H9 (cell line): ENCODE measurements at regions not wholly inside any gene's neighbourhood (a gene's known extent, or its start where the extent isn't known, plus 50 kb on each side); places are given as distances from the start of the nearest gene placed in this dataset.

ENCODE experiments used
- DNase-seq: peaks from one replicate; pipeline ENCODE4 v3.0.0-alpha.2; 2017
- H2AFZ ChIP-seq: one replicate; pipeline ENCODE4 v1.6.1; 2013; ENCODE audit warnings: mild to moderate bottlenecking, low read length, control low read depth, moderate library complexity
- H2AK5ac ChIP-seq: 2 replicates; pipeline ENCODE4 v1.6.1; 2013; ENCODE audit warnings: low read length, control low read depth, mixed read lengths; ENCODE audit not compliant: insufficient read length
- H2BK120ac ChIP-seq: one replicate; pipeline ENCODE4 v1.6.1; 2013; ENCODE audit warnings: low read depth, mild to moderate bottlenecking, low read length, control low read depth, inconsistent platforms; ENCODE audit not compliant: poor library complexity, severe bottlenecking
- H2BK12ac ChIP-seq: 2 replicates; pipeline ENCODE4 v1.6.1; 2013; ENCODE audit warnings: low read length, control low read depth, mixed read lengths, low read depth; ENCODE audit not compliant: insufficient read length
- H2BK15ac ChIP-seq: 2 replicates; pipeline ENCODE4 v1.6.1; 2013; ENCODE audit warnings: low read depth, low read length, control low read depth
- H2BK20ac ChIP-seq: one replicate; pipeline ENCODE4 v1.6.1; 2013; ENCODE audit warnings: low read depth, mild to moderate bottlenecking, low read length, control low read depth, inconsistent platforms; ENCODE audit not compliant: poor library complexity, severe bottlenecking
- H2BK5ac ChIP-seq: 2 replicates; pipeline ENCODE4 v1.6.1; 2013; ENCODE audit warnings: low read length, control low read depth, mixed read lengths; ENCODE audit not compliant: insufficient read length
- H3K14ac ChIP-seq: 2 replicates; pipeline ENCODE4 v1.6.1; 2013; ENCODE audit warnings: low read length, control low read depth; ENCODE audit not compliant: insufficient read depth
- H3K18ac ChIP-seq: 2 replicates; pipeline ENCODE4 v1.6.1; 2013; ENCODE audit warnings: low read depth, mild to moderate bottlenecking, mixed read lengths, low read length, control low read depth; ENCODE audit not compliant: insufficient read length
- H3K23ac ChIP-seq: 2 replicates; pipeline ENCODE4 v1.6.1; 2013; ENCODE audit warnings: low read length, control low read depth, mixed read lengths, low read depth; ENCODE audit not compliant: insufficient read length
- H3K23me2 ChIP-seq: 2 replicates; pipeline ENCODE4 v1.6.1; 2013; ENCODE audit warnings: low read depth, mild to moderate bottlenecking, mixed read lengths, low read length, control low read depth; ENCODE audit not compliant: insufficient read length, poor library complexity, severe bottlenecking
- H3K27ac ChIP-seq: 2 replicates; pipeline ENCODE4 v1.5.1; 2013; ENCODE audit warnings: low read length, control low read depth, mixed read lengths, low read depth; ENCODE audit not compliant: insufficient read length
- H3K27me3 ChIP-seq: 2 replicates; pipeline ENCODE4 v1.6.1; 2013; ENCODE audit warnings: low read length, control low read depth, inconsistent platforms; ENCODE audit not compliant: insufficient read depth
- H3K4ac ChIP-seq: 2 replicates; pipeline ENCODE4 v1.6.1; 2013; ENCODE audit warnings: low read depth, mild to moderate bottlenecking, control low read depth, inconsistent platforms, low read length, moderate library complexity
- H3K4me1 ChIP-seq: 2 replicates; pipeline ENCODE4 v1.6.1; 2013; ENCODE audit warnings: low read length, control low read depth, inconsistent platforms; ENCODE audit not compliant: insufficient read depth
- H3K4me2 ChIP-seq: 2 replicates; pipeline ENCODE4 v1.6.1; 2013; ENCODE audit warnings: low read length, control low read depth, mixed read lengths; ENCODE audit not compliant: insufficient read length, insufficient read depth
- H3K56ac ChIP-seq: 2 replicates; pipeline ENCODE4 v1.6.1; 2013; ENCODE audit warnings: low read depth, mild to moderate bottlenecking, mixed read lengths, low read length, control low read depth; ENCODE audit not compliant: insufficient read length
- H3K79me1 ChIP-seq: 2 replicates; pipeline ENCODE4 v1.6.1; 2013; ENCODE audit warnings: low read depth, mild to moderate bottlenecking, moderate library complexity, low read length, control low read depth, inconsistent platforms; ENCODE audit not compliant: insufficient read depth, poor library complexity, severe bottlenecking
- H3K79me2 ChIP-seq: 2 replicates; pipeline ENCODE4 v1.6.1; 2013; ENCODE audit warnings: low read length, control low read depth, inconsistent platforms; ENCODE audit not compliant: insufficient read depth
- H3K9ac ChIP-seq: 2 replicates; pipeline ENCODE4 v1.6.1; 2013; ENCODE audit warnings: low read length, control low read depth, mixed read lengths; ENCODE audit not compliant: insufficient read length; ENCODE audit errors: extremely low read depth
- H3K9me3 ChIP-seq: one replicate; pipeline ENCODE4 v1.6.1; 2013; ENCODE audit warnings: low read depth, low read length, inconsistent platforms; ENCODE audit not compliant: control insufficient read depth
- H3T11ph ChIP-seq: one replicate; pipeline ENCODE4 v1.6.1; 2013; ENCODE audit warnings: mild to moderate bottlenecking, low read length, control low read depth, inconsistent platforms
- H4K20me1 ChIP-seq: one replicate; pipeline ENCODE4 v1.6.1; 2013; ENCODE audit not compliant: control insufficient read depth, insufficient read length, insufficient read depth
- H4K5ac ChIP-seq: 2 replicates; pipeline ENCODE4 v1.6.1; 2013; ENCODE audit warnings: low read depth, mild to moderate bottlenecking, mixed read lengths, low read length, control low read depth; ENCODE audit not compliant: insufficient read length
- H4K8ac ChIP-seq: replicated peaks from 2 replicates; pipeline ENCODE4 v1.6.1; 2013; ENCODE audit warnings: low read length, control low read depth, mixed read lengths, low read depth; ENCODE audit not compliant: insufficient read length
- H4K91ac ChIP-seq: 2 replicates; pipeline ENCODE4 v1.6.1; 2013; ENCODE audit warnings: low read depth, mild to moderate bottlenecking, moderate library complexity, mixed read lengths, low read length, control low read depth; ENCODE audit not compliant: insufficient read length
- H3K27ac Mint-ChIP-seq, 3 experiments: 2 replicates in 2 of 3; 3 replicates in 1 of 3; pipeline ENCODE4 v1.8.0; 2020 to 2021; ENCODE audit warnings: mixed read lengths in 3 of 3, mild to moderate bottlenecking in 1 of 3, moderate library complexity in 1 of 3
- H3K27me3 Mint-ChIP-seq: 2 replicates; pipeline ENCODE4 v1.8.0; 2021; ENCODE audit warnings: low read depth, mild to moderate bottlenecking, moderate library complexity, mixed read lengths
- H3K36me3 Mint-ChIP-seq, 3 experiments: 2 replicates in 2 of 3; 3 replicates in 1 of 3; pipeline ENCODE4 v1.8.0; 2020 to 2021; ENCODE audit warnings: low read depth in 3 of 3, mixed read lengths in 3 of 3; ENCODE audit not compliant: insufficient read depth in 1 of 3
- H3K4me1 Mint-ChIP-seq, 2 experiments: 2 replicates each; pipeline ENCODE4 v1.8.0; 2020; ENCODE audit warnings: mixed read lengths in 2 of 2
- H3K4me3 Mint-ChIP-seq, 2 experiments: 2 replicates in 1 of 2; 3 replicates in 1 of 2; pipeline ENCODE4 v1.8.0; 2020 to 2021; ENCODE audit warnings: mild to moderate bottlenecking in 2 of 2, mixed read lengths in 2 of 2, moderate library complexity in 1 of 2
- H3K9me3 Mint-ChIP-seq, 2 experiments: 2 replicates in 1 of 2; 3 replicates in 1 of 2; pipeline ENCODE4 v1.8.0; 2020; ENCODE audit warnings: mild to moderate bottlenecking in 2 of 2, mixed read lengths in 2 of 2, moderate library complexity in 1 of 2
- CTCF ChIP-seq: fragments of 200-600 bp; sonication (generic); conservative IDR thresholded peaks from 3 replicates; pipeline ENCODE4 v1.8.0; 2021; ENCODE audit warnings: antibody characterized with exemption, mild to moderate bottlenecking
- WGBS: extraction: QIAGEN DNeasy Blood & Tissue Kit; methylation state at CpG from one replicate; pipeline ENCODE4 v1.1.7; 2013; ENCODE audit warnings: missing lambda C conversion rate, low lambda C conversion rate, mixed read lengths; ENCODE audit not compliant: insufficient read length; ENCODE audit errors: extremely low coverage; 5-methylcytosine and 5-hydroxymethylcytosine counted together

DNA sequence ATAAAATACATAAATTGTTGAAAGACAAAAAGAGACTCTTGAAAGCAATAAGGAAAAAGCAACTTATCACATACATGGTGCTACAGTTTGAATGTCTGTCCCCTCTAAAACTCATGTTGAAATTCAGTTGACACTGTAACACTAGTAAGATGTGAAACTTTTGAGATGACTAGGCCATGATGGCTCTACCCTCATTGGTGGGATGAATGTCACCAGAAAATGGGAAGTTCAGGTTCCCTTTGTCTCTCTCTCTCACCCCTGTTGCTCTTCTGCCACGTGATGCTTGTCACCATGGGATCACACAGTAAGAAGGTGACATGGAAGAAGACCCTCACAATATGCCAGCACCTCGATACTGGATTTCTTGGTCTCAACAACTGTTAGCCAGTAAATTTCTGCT lies 50.3 kb upstream of the SPTLC1 start:
- H3K27ac ChIP-seq, result no peak overlapping the region
- H3K27ac Mint-ChIP-seq, result no peak overlapping the region
- H2BK20ac ChIP-seq, result no peak overlapping the region
- no peak overlapping the region for H3T11ph ChIP-seq
- no peaks in the 10 kb centered on the region; a peak in 2 of 5 replicates for H3K9me3 Mint-ChIP-seq
- H3K4me3 Mint-ChIP-seq, result no peak overlapping the region
- H3K4me1 Mint-ChIP-seq, result peaks cover 0 to 2% of the 10 kb centered on the region in 2 experiments; a peak in 2 of 4 replicates
- H2BK12ac ChIP-seq, result no peak overlapping the region
- H3K27me3 Mint-ChIP-seq, result no peaks in the 10 kb centered on the region
- no peak for TF ChIP-seq CTCF
- H3K14ac ChIP-seq, result no peak overlapping the region
- no peak overlapping the region for H2BK5ac ChIP-seq
- H2BK120ac ChIP-seq, result no peak overlapping the region
- H3K23ac ChIP-seq, result no peak overlapping the region
- H3K23me2 ChIP-seq, result no peaks in the 10 kb centered on the region
- no peak overlapping the region for H3K9ac ChIP-seq
- H3K4ac ChIP-seq, result no peak overlapping the region
- no peak overlapping the region for H3K18ac ChIP-seq
- WGBS, result no CpG with 5 or more reads among the region's 2 CpGs
- no peak overlapping the region for H2BK15ac ChIP-seq
- H2AK5ac ChIP-seq, result no peak overlapping the region
- H3K4me1 ChIP-seq, result no peaks in the 10 kb centered on the region
- H3K27me3 ChIP-seq, result no peaks in the 10 kb centered on the region
- H4K20me1 ChIP-seq, result no peaks in the 10 kb centered on the region
- no peaks in the 10 kb centered on the region for H3K36me3 Mint-ChIP-seq
- no peak for DNase-seq
- no peak overlapping the region for H2AFZ ChIP-seq
- H3K4me2 ChIP-seq, result no peak overlapping the region
- H4K91ac ChIP-seq, result no peak overlapping the region
- H3K79me1 ChIP-seq, result no peaks in the 10 kb centered on the region
- H4K8ac ChIP-seq, result no peak overlapping the region
- no peak overlapping the region for H3K56ac ChIP-seq
- no peaks in the 10 kb centered on the region for H3K9me3 ChIP-seq
- H4K5ac ChIP-seq, result no peak overlapping the region
- H3K79me2 ChIP-seq, result no peaks in the 10 kb centered on the region
